Aorta (tissue), 5 donors: ENCODE measurements at regions not wholly inside any gene's neighbourhood (a gene's known extent, or its start where the extent isn't known, plus 50 kb on each side); places are given as distances from the start of the nearest gene placed in this dataset.
"Not testable (repeated sequence)": the region's sequence is repeated elsewhere in the genome, so short reads cannot be mapped to it uniquely, and the experiment has no call there.

Source experiments
- ATAC-seq: fragments of 200-7000 bp; cut with Tn5 transposase; one replicate; pipeline ENCODE4 v1.9.1; 2022; ENCODE audit warnings: moderate library complexity; ENCODE audit not compliant: low FRiP score
- DNase-seq, 2 donors: peaks; one replicate each; pipeline ENCODE4 v3.0.0-alpha.2; 2020
- H3K27ac ChIP-seq, 2 donors: one replicate each; pipeline ENCODE4 v1.5.1; 2013; ENCODE audit warnings: low read length in 2 of 2, mild to moderate bottlenecking in 2 of 2, moderate library complexity in 2 of 2, control low read depth in 1 of 2, inconsistent platforms in 1 of 2, low read depth in 1 of 2
- H3K27me3 ChIP-seq, 2 donors: one replicate each; pipeline ENCODE4 v1.6.1; 2013; ENCODE audit warnings: control low read depth in 1 of 2, low read length in 1 of 2, mild to moderate bottlenecking in 1 of 2, moderate library complexity in 1 of 2; ENCODE audit not compliant: insufficient read depth in 2 of 2, control insufficient read depth in 1 of 2
- H3K36me3 ChIP-seq, 2 donors: one replicate each; pipeline ENCODE4 v1.6.1; 2013; ENCODE audit warnings: control low read depth in 1 of 2, low read length in 1 of 2, mild to moderate bottlenecking in 1 of 2; ENCODE audit not compliant: insufficient read depth in 2 of 2, control insufficient read depth in 1 of 2
- H3K4me1 ChIP-seq, 2 donors: one replicate each; pipeline ENCODE4 v1.6.1; 2013; ENCODE audit warnings: low read length in 2 of 2, control low read depth in 1 of 2, mild to moderate bottlenecking in 1 of 2, moderate library complexity in 1 of 2; ENCODE audit not compliant: insufficient read depth in 2 of 2, control insufficient read depth in 1 of 2
- H3K4me3 ChIP-seq, 2 donors: one replicate each; pipeline ENCODE4 v1.5.1; 2013; ENCODE audit warnings: low read length in 2 of 2, control low read depth in 1 of 2, mild to moderate bottlenecking in 1 of 2
- H3K9me3 ChIP-seq: one replicate; pipeline ENCODE4 v1.6.1; 2013; ENCODE audit warnings: mild to moderate bottlenecking, low read length; ENCODE audit not compliant: control insufficient read depth
- WGBS, 2 donors: extraction: QIAGEN DNeasy Blood & Tissue Kit; methylation state at CpG; one replicate each; pipeline ENCODE4 v1.1.7; 2013; 5-methylcytosine and 5-hydroxymethylcytosine counted together
- intact Hi-C, 2 donors: fragments of 100-400 bp; cut with DNase I; formaldehyde crosslinking; loops; one replicate each; pipeline versions ENCODE4 v1.14.2 to v1.15.0; 2022
- donor health status: healthy with polysubstance abuse.
- donor health status: Bipolar disorder and iron deficiency.
- donor health status: DM: no; HTN: no; CAD: no.
- donor health status: DM: no; HTN: no; CAD: no.
- donor health status: DM: yes; HTN: yes; CAD: no.

- ATAC-seq, H3K9me3 ChIP-seq, H3K27me3 ChIP-seq, intact Hi-C loops, DNase-seq, H3K4me3 ChIP-seq, H3K36me3 ChIP-seq, H3K4me1 ChIP-seq, H3K27ac ChIP-seq: not testable (repeated sequence)
- WGBS, 2 donors, result 76 to 82% methylated on average over 9 of the region's 9 CpGs
Measured at GRCh38 chr2:44106509-44106908, 62.2 kb upstream of the PPM1B start.

GRCh38 chr2:44107086-44107740 is 61.5 kb upstream of the PPM1B start:
- no peaks in the 10 kb centered on the region for H3K27me3 ChIP-seq

DNA sequence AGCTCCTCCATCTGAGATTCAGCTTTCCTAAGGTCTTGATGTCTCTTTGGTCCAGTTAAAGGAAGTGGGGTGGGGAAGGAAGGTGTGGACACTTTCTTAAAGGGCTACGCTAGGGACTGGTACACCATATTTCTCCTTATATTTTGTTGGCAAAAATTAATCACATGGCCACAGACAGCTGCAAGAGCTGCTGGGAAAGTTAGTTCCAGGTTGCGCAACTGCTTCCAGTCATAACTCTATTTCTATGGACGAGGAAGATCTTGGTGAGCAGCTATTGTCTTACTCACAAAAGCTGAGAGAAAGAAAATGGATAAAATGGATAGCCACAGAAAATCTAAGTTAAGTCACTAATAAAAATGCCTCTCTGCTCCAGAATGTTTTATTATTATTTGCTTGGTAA is 60.7 kb upstream of the PPM1B start:
- Histone ChIP-seq H3K36me3 (no peaks in the 10 kb centered on the region), H3K4me1 (no peaks in the 10 kb centered on the region), H3K9me3 (no peaks in the 10 kb centered on the region), H3K27ac (no peak overlapping the region), H3K4me3 (no peak overlapping the region), H3K27me3 (no peaks in the 10 kb centered on the region)
- DNase-seq (no peak), ATAC-seq (no peak)
- intact Hi-C loops, result no loop called here
- 83 to 87% methylated on average over 3 of the region's 3 CpGs for WGBS, 2 donors

More at GRCh38 chr2:44107086-44107740, 61.5 kb upstream of the PPM1B start:
- no peaks in the 10 kb centered on the region for H3K4me1 ChIP-seq
- 73 to 75% methylated on average over 5 of the region's 5 CpGs for WGBS, 2 donors
- DNase-seq (no peak), ATAC-seq (no peak)
- intact Hi-C loops, result no loop called here
- H3K4me3 ChIP-seq, result no peak overlapping the region
- no peaks in the 10 kb centered on the region for H3K9me3 ChIP-seq
- H3K36me3 ChIP-seq, result no peaks in the 10 kb centered on the region
- no peak overlapping the region for H3K27ac ChIP-seq

- WGBS, 2 donors, result 88 to 94% methylated on average over 3 of the region's 3 CpGs
- no peak overlapping the region for H3K4me3 ChIP-seq
- no peaks in the 10 kb centered on the region for H3K27me3 ChIP-seq
- ATAC-seq (no peak), DNase-seq (no peak)
- H3K4me1 ChIP-seq, result no peaks in the 10 kb centered on the region
- no peaks in the 10 kb centered on the region for H3K36me3 ChIP-seq
- H3K27ac ChIP-seq, result no peak overlapping the region
- H3K9me3 ChIP-seq, result no peaks in the 10 kb centered on the region
- intact Hi-C loops, result no loop called here
Measured at GRCh38 chr2:44109166-44109565, 59.5 kb upstream of the PPM1B start.

DNA sequence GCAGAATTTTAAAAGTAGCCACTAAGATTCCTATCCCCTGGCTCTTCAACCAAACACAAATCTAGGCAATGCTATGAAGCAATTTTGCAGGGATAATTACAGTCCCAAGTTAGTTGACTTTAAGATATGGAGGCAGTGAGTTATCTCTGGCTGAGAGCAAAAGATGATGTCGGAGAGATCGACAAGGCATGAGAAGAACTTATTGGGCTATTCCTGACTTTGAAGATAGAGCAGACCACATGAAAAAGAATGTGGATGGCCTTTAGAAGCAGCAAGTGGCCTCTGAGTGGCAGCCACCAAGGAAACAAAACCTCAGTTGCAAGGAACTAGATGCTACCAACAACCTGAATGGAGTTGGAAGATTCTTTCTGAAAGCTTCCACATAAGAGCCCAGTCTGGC is 58.2 kb upstream of the PPM1B start:
- Histone ChIP-seq H3K4me1 (no peaks in the 10 kb centered on the region), H3K27ac (no peak overlapping the region), H3K9me3 (no peaks in the 10 kb centered on the region), H3K27me3 (no peaks in the 10 kb centered on the region), H3K36me3 (no peaks in the 10 kb centered on the region), H3K4me3 (no peak overlapping the region)
- DNase-seq, result no peak
- ATAC-seq, result no peak
- intact Hi-C loops, result no loop called here
- 24 to 36% methylated on average over 2 of the region's 2 CpGs for WGBS, 2 donors

DNA sequence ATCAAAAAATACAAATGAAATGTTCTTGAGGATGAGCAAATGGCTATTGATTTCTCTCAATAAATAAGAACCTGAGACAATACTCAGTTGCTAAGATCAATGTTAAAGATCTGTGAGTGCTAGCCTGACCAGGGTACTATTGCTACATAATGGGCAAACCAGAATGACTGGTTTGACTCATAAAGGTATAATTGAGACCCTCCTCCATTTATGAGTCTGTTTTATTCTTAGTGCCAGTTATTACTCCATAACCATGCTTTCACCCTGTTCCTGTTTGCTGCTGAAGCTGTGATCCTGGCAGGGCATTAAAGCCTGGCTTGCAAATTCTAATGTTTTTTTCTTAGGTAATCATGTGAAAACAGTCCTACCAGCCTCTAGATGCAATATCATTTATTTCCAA is 56.6 kb upstream of the PPM1B start:
- H3K27me3 ChIP-seq, result no peaks in the 10 kb centered on the region
- no peaks in the 10 kb centered on the region for H3K4me1 ChIP-seq
- DNase-seq, result no peak
- no peak overlapping the region for H3K4me3 ChIP-seq
- intact Hi-C loops, result no loop called here
- ATAC-seq, result no peak
- no peaks in the 10 kb centered on the region for H3K36me3 ChIP-seq
- H3K9me3 ChIP-seq, result no peaks in the 10 kb centered on the region
- no peak overlapping the region for H3K27ac ChIP-seq

GRCh38 chr2:44116319-44116718 is 52.4 kb upstream of the PPM1B start:
- ATAC-seq (no peak), DNase-seq (no peak)
- Histone ChIP-seq H3K4me3 (no peak overlapping the region), H3K36me3 (no peaks in the 10 kb centered on the region), H3K9me3 (no peaks in the 10 kb centered on the region), H3K27ac (no peak overlapping the region), H3K4me1 (no peaks in the 10 kb centered on the region), H3K27me3 (no peaks in the 10 kb centered on the region)
- intact Hi-C loops, result no loop called here
- WGBS, 2 donors, result 85 to 90% methylated on average over 3 of the region's 3 CpGs

DNA sequence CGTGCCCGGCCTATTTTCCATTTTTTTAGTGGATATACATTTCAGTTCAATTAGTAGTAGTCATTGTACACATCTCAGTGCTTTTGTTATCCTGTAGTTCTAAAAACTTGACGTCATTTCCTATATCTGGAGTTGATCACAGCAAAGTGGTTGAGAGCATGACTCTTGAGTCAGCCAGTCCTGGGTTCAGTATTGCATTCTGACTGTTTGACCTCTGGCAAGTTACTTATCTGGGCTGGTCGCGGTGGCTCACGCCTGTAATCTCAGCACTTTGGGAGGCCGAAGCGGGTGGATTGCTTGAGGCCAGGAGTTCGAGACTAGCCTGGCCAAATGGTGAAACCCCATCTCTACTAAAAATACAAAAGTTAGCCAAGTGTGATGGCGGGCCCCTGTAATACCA is 50.4 kb upstream of the PPM1B start:
- no peaks in the 10 kb centered on the region for H3K4me1 ChIP-seq
- H3K4me3 ChIP-seq, result no peak overlapping the region
- no peaks in the 10 kb centered on the region for H3K27me3 ChIP-seq
- ATAC-seq (no peak), DNase-seq (no peak)
- intact Hi-C loops, result no loop called here
- no peaks in the 10 kb centered on the region for H3K36me3 ChIP-seq
- WGBS, 2 donors, result 90 to 91% methylated on average over 10 of the region's 10 CpGs
- H3K27ac ChIP-seq, result no peak overlapping the region
- no peaks in the 10 kb centered on the region for H3K9me3 ChIP-seq
